Head of caudate nucleus (tissue), 42 donors: ENCODE measurements at regions not wholly inside any gene's neighbourhood (a gene's known extent, or its start where the extent isn't known, plus 50 kb on each side); places are given as distances from the start of the nearest gene placed in this dataset.
"Not testable (repeated sequence)": the region's sequence is repeated elsewhere in the genome, so short reads cannot be mapped to it uniquely, and the experiment has no call there.

Experiments used
- DNase-seq, 42 donors: peaks; one replicate each; pipeline versions ENCODE4 v3.0.0 to v3.0.0-alpha.2; 2020 to 2021; ENCODE audit warnings: mixed read lengths in 7 of 42
- intact Hi-C: fragments of 100-400 bp; cut with DNase I; formaldehyde crosslinking; loops from one replicate; pipeline ENCODE4 v1.15.0; 2022

DNA sequence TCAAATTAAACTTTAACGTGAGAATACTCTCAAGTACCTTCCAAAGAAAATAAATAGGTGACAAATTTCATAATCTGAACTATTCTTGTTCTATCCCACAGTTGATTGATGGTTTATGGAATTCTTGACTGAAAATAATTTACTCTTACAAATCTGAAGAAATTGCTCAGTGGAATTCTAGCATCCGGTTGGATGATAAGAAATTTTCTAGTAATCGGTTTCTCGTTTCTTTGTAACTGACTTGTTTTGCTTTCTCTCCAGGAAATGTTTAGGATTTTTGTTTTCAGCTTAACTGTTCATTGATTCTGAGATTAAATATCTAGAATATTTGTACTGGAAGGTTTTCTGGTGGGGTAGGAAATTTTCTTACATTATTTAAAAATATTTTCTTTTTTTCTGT, 558.9 kb upstream of the ADAMTS5 start:
- intact Hi-C loops = no loop called here
- DNase-seq = no peak

DNA sequence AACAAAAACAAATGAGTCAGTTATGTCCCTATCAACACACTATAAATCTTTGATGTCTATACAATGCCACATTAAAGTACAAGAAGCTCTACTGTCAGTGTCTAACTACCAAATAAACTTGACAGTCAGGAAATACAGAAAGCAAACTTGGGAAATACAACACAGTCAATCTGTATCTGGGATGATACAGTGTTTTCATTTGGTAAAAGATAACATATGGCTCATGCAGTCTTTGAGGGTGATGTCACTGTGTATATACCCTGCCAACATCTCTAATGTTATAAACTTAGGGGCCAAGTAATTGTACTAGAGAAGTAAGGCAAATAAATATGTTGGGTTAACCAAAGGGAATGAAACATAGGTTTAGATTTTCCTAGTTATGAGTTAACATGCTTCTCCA, 552.5 kb upstream of the ADAMTS5 start:
- intact Hi-C loops = no loop called here
- no peak for DNase-seq

DNA sequence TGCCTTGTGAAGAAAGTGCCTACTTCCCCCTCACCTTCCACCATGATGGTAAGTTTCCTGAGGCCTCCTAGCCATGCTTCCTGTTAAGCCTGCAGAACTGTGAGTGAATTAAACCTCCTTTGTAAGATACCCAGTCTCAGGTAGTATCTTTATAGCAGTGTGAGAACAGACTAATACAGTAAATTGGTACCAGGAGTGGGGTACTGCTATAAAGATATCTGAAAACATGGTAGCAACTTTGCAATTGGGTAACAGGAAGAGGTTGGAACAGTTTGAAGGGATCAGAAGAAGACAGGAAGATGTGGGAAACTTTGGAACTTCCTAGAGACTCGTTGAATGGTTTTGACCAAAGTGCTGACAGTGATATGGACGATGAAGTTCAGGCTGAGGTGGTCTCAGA, 550.3 kb upstream of the ADAMTS5 start:
- intact Hi-C loops = not testable (repeated sequence)

DNA sequence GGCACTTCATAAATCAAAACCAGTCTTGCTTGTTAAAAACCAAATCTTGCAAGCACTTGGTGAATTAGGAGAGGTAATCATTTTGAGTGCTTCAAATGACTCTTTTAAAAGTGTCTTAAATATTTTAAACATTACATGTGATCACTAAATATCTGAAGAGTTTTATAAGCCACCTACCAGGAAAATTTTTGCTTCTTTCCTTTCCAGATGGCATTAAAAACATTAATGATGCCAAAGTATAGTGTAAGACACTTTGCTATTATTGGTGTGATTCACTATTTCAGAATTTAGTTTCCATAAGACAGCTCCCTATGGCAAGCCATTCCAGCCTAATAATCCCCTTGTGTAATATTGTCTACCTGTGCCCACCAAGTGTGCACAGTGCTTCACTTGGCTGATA, 548.8 kb upstream of the ADAMTS5 start:
- intact Hi-C loops = no loop called here
- no peak for DNase-seq

More for the DNA sequence above, 550.3 kb upstream of the ADAMTS5 start:
- not testable (repeated sequence) for DNase-seq

DNA sequence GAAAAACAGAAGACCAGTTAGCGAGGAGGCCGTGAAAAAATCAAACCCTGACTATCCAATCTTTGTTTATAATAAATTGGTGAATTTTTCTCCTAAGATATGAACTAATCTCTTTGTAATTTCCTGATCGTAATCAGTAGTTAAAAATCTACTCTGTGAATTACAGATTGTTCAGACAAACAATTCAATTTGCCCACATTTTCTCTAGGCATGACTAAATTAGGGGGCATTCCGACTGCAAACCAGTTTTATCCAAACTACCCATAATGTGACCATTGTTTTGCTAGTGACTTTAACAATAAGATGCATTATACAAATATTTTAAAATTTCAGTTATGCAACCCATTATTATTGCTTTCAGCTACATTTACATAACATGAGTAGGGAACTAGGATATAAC, 546.9 kb upstream of the ADAMTS5 start:
- intact Hi-C loops = no loop called here
- no peak for DNase-seq

DNA sequence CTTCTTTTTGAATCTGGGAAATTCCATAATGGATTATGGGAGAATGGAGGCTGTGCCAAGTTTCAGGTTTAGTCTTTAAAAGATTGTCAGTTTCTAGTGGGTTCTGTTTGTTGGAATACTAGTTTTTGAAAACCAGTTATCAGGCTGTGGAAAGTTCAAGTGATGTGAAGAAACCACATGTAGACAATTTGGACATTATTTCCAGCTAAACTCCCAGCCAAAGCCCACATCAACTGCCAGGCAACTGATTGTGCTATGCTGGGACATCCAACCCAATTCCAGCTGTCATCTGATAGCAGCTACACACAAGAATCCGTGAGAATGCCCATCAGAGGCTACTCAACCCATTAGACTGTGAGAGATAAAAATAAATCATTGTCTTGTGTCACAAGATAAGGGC, 546.1 kb upstream of the ADAMTS5 start:
- peak in 1 of 42 donors; percentile 15 for DNase-seq
- intact Hi-C loops = no loop called here

DNA sequence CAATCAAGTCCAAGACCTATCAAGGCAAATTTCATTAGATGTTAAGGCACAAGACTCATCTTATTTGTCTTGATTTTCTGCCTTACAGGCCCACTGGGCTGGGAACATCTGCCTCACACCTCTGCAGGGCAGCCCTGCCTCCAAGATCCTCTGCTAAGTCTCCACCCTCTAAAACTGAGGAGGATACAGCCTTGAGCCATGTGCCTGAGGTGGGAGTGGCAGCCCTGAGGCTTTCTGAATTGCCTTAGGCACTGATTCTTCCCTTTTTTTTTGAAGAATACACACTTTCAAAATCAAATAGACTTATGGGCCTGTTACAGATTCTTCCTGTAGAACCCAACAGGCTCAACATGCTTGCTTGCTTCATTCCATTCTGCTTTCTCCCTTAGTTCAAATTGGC, 544.3 kb upstream of the ADAMTS5 start:
- intact Hi-C loops = no loop called here

DNA sequence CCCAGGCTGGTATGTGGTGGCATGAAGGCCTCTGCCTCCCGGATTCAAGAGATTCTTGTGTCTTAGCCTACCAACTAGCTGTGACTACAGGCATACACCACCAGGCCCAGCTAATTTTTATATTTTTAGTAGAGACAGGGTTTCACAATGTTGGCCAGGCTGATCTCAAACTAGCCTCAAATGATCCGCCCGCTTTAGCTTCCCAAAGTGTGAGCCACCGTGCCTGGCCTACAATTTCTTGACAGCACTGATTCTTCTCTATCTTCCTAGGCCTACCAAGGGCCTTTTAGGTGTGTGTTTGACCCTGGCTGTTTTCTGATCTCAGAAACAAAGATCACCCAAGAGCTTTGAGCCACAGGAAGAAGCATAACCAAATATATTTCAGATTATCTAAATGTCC, 540.8 kb upstream of the ADAMTS5 start:
- intact Hi-C loops = no loop called here
- DNase-seq = no peak

More for the DNA sequence above, 544.3 kb upstream of the ADAMTS5 start:
- DNase-seq = no peak

DNA sequence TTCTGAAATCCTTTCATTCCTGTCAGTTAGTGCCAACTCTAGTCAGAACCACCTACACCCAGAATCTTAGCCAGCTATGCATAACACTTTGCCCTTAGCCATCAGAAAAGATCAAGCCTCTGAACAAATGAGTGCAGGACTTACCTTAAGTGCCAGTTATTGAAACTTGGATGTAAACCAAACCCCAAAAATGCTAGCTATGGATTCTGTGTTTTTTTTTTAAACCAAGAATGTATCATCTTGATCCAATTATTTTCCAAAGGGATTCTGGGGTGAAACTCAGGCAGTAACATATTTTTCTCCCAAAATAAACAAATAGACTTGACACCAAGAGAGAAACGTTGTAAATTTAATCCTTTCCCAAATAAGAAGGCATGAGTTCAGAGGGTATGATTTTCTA, 538.6 kb upstream of the ADAMTS5 start:
- DNase-seq = no peak
- intact Hi-C loops = no loop called here

DNA sequence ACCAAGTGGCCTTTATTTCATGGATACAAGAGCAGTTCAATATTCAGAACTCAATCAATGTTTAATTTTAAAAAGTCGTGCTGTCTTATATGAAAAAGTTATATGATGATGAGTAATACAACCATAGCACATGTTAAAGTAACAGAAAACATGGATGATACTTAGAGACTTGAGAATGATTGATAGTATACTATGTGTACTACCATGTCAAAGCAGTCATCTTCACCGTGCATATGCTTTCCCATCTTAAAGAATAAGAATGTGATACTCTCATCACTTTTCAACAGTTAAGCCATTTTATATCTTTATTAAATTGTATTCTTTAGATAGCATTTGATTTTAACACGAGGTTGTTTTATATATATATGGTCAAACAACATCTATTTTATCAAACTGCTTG, 535.9 kb upstream of the ADAMTS5 start:
- no peak for DNase-seq
- intact Hi-C loops = no loop called here

DNA sequence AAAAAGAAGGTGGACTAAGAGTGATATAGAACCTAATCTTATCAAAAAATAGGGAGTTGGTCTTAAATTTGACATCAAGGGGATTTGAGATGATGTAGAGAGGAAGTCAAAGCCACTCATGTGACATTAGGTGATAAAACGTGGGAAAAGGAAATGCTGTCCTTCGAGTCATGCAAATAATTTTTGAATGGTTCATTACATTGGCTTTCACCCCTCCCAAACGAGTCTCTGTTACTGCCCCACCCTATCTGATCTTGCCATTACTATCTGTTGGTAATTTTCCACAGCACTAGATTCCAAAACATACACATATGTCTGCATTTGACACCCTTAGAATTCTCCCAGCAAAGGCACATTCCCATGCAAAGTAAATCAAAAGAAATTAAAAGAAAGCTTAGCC, 531.1 kb upstream of the ADAMTS5 start:
- intact Hi-C loops = no loop called here
- no peak for DNase-seq

DNA sequence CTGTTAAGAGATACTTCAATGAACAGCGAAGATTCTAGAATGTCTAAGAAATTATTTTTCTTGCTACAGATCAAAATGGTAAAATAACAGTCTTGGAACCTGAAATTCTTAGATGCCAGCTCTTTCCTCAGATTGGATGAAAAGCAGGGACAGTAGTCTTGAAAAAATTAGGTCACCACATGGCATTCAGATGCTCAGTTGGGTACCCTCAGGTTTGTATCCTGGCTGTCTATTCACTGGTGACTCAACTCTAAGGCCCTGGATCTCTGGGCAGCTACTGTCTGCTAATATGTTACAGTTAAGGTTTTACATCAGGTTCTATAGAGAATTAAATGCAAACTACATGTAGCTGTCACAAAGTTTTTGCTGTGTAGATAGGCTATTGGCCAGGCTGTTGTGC, 528.9 kb upstream of the ADAMTS5 start:
- DNase-seq = no peak
- intact Hi-C loops = no loop called here

DNA sequence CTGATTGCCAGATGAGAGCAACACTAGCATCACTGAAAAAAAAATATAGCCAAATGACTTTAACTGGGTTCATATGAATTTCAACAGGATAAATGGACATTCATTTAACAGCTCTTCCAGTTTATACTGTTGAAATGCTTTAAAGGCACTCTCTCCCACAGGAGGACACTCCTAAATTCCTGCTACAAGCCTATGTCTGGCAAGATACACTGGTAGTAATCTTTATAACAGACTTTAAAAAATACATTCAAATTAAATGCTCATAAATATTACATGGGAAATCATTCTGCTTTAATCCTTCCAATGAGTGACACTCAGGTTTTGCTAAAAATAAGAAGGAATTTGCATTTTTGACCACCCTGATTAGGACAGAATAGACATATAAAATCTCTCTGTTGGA, 526.7 kb upstream of the ADAMTS5 start:
- no peak for DNase-seq

DNA sequence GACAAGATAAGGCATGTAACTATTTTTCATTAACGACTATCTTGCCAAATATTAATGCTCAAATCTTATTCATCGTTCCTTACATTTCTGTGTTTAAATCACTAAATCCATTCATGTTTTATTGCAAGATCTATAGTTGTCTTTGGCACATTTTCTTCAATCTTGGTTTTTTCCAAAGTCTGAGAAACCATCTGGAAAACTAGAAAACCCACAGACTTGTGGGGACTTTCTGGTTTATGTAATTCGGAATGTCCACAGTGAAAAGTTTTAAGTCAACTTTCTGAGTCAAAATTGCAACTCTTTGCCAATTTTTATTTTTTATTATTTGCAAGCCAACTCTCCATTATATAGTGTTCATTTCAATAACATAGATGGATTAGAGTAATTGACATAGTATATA, 520.8 kb upstream of the ADAMTS5 start:
- intact Hi-C loops = no loop called here
- DNase-seq = no peak

More for the DNA sequence above, 526.7 kb upstream of the ADAMTS5 start:
- intact Hi-C loops = no loop called here

DNA sequence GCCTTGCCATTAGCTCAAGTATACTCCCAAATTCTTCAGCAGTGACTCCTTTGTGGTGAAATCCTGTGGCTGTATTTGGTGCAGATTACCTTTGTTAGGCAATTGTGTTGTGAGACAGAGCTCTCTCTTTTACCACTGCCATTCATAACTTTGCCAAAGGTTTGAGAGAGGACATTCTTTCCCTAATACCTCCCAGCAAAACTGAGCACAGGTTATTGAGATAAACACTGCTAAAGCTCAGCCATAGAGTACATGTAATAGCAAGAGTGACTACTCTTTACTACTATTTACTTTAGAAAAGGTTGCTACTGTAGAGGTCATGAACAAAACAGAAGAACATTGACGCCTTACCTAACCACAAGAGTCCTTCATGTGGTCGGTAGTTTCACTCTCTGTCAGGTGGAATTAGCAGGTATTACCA, 514.0 kb upstream of the ADAMTS5 start:
- DNase-seq = no peak
- intact Hi-C loops = no loop called here

DNA sequence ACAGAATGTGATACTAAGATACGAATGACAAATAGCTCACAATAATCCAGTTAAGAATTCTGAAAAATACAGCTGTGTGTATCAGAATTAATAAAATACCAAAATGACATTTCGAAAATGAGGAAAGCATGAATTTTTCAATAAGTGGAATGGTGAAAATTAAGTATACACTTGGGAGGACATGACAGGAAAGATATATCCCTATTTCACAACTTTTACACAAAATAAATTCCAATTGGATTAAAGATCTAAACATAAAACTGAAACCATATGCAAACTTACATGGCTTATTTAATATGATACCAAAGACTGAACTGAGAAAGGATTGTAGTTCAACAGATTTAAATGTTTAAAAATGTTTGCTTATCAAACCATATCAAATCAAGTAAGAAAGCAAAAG, 510.4 kb upstream of the ADAMTS5 start:
- intact Hi-C loops = no loop called here
- DNase-seq = no peak

DNA sequence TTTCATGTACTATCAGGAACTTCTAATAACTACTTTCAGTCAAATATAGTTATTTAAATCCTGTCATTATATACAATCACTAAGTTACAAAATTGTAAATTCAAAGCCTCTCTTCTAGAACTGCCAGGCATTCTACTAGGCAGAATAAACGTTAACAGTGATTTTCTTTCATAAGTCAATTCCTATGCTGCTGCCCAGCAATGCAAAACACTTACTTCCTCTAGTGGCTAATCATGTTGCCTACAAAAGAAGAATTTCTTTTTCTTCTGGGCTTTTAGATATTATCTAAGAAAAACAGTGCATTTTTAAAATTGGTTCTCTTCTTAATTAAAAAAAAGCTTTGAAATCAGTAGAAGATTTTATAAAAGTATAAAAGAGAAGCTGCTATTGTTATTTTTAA, 509.8 kb upstream of the ADAMTS5 start:
- intact Hi-C loops = no loop called here
- DNase-seq = peak in 9 of 42 donors; percentile 7 to 47 (median 12)

DNA sequence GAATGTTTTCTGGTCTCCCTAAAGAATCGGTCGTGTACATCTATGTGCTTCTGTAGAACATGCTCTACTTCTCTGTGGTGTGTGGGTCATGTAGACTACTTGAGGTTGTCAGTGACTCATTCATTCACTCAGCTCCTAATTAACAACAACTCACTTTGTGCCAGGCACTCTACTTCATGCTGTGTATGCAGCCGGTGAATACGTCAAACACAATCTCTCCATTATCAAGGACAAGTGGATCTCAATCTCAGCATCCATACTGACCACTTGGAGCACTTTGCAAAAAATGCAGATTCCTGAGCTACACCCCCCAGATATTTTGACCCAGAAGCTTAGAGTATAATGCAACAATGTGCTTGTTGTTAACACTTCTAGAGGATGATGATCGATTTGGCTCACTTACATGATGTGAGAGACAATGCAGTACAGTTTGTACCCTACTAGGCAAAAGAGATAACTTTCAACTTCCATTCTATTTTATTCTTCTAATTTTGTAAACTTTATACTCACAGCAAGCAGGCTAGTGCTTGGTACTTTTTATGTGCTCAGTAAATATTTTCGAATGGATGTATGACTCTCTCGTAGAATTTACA, 508.6 kb upstream of the ADAMTS5 start:
- peak in 18 of 42 donors; percentile 3 to 65 (median 16) for DNase-seq
- intact Hi-C loops = no loop called here

DNA sequence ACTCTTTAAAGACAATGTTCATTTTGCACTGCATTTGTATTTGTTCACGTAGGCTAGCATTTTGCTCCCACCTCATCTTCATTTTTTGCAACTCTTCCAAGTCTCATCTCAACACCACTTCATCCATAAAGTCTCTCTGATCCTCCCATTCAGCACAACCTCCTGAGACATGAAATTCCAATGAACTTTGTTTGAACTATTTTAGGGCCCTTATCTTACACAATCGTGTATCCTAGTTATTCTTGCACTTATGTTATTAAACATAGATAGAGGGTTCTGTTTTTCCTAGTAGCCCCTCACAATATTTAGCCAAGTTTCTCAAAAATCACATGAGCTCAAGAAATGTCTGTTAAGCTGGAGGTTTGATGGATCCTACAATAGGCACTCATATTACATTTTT, 500.5 kb upstream of the ADAMTS5 start:
- DNase-seq = no peak
- intact Hi-C loops = no loop called here

DNA sequence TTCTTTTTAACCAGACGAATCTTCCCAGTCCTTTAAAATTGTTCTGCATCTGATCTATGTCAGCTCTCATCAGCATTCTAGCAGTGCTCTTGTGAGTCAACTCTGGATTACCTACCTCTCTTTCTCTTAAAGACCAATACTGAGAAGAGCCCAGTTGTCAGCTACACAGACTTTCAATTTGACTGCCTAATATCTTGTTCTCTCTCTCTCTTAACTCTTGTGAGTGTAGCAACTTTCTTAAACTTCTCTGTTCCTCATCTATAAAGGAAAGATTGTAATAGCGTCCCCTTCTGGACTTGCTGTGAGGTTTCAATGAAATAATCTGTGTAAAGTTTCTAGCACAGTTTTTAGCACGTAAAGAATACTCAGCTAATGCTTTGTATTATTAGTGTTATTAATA, 499.3 kb upstream of the ADAMTS5 start:
- intact Hi-C loops = no loop called here

DNA sequence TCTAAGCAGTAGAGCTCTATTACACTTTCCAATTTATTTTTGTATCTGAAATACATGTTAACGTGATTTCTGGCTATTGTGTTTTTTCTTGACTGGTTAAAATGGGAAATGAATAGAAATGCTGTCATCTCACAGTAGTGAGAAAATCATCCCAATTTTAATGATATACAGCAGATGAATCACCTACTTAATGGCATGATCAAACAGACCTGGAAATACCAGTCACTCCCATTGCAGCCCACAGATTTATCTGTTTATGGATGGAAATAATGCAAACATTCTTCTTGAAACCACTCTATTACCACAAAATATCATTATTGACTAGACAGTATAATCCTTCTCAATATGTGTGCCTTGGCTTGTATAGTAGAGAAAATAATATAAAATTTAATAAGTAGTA, 497.8 kb upstream of the ADAMTS5 start:
- intact Hi-C loops = no loop called here
- DNase-seq = no peak

More for the DNA sequence above, 499.3 kb upstream of the ADAMTS5 start:
- no peak for DNase-seq

DNA sequence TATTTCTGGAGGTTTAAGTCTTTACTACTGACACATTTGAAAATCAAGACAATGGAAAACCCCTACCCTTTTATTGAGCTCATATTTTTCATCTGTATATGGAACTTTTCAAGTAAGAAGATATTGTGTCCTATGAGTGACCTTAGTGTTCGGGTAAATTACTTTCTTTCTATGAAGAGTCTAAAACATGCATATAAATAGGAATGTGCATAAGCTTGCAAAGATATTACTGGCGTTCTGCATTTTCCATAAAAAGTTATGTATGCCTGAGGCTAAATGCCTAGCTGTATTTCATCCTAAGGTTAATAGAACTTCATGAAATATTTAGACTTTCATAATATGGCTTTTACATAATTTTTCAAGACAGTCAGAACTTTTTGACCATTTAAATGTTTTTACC, 495.8 kb upstream of the ADAMTS5 start:
- no peak for DNase-seq
- intact Hi-C loops = no loop called here
